ENCODE measurements at regions not wholly inside any gene's neighbourhood (a gene's known extent, or its start where the extent isn't known, plus 50 kb on each side); places are given as distances from the start of the nearest gene placed in this dataset.

DNA sequence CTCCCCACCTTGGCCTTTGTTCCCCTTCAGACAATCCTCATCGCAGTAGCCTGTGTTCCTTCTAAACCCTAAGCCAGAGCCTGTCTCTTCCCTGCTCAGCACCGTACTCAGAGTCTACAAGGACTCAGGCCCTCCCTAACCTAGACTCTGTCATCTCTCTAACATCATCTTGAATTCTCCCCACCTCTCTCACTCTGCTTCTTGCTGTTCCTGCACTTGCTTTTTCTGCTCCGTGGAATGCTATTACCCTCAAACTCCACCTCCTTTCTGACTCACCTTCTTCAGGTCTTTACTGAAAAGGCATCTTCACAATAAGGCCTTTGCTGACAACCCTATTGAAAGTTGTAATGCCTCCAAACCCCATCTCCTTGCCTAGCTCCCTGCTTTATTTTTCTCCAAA is 141.0 kb downstream of the DKK1 start:
- Mint-ChIP-seq H3K9me3 (no peaks in the 10 kb centered on the region; the same call in 1 of the 2 replicates), H3K4me3 (no peak overlapping the region)
- peak; percentile 25 for DNase-seq

GRCh38 chr10:52459097-52459496 is 145.0 kb downstream of the DKK1 start:
- H3K4me1 Mint-ChIP-seq (ENCODE audit: low read depth): peaks cover 51% of the 10 kb centered on the region
- TF ChIP-seq, protein P1, sequence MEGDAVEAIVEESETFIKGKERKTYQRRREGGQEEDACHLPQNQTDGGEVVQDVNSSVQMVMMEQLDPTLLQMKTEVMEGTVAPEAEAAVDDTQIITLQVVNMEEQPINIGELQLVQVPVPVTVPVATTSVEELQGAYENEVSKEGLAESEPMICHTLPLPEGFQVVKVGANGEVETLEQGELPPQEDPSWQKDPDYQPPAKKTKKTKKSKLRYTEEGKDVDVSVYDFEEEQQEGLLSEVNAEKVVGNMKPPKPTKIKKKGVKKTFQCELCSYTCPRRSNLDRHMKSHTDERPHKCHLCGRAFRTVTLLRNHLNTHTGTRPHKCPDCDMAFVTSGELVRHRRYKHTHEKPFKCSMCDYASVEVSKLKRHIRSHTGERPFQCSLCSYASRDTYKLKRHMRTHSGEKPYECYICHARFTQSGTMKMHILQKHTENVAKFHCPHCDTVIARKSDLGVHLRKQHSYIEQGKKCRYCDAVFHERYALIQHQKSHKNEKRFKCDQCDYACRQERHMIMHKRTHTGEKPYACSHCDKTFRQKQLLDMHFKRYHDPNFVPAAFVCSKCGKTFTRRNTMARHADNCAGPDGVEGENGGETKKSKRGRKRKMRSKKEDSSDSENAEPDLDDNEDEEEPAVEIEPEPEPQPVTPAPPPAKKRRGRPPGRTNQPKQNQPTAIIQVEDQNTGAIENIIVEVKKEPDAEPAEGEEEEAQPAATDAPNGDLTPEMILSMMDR (IDR thresholded peaks at IDR 0.05): no peak
- no peaks in the 10 kb centered on the region; the same call in 1 of the 2 replicates for H3K9me3 Mint-ChIP-seq
- peaks cover 4% of the 10 kb centered on the region; the same call in 1 of the 2 replicates for H3K36me3 Mint-ChIP-seq (ENCODE audit: low read depth)
- DNase-seq: peak; percentile 28
- no peak overlapping the region for H3K4me3 Mint-ChIP-seq
- no peaks in the 10 kb centered on the region for H3K27me3 Mint-ChIP-seq (ENCODE audit: insufficient read depth)
- peak overlapping the region; percentile 54 for H3K27ac Mint-ChIP-seq

More for the DNA sequence above, 141.0 kb downstream of the DKK1 start:
- peaks cover 4% of the 10 kb centered on the region for H3K36me3 Mint-ChIP-seq (ENCODE audit: low read depth)
- no peak overlapping the region for H3K27ac Mint-ChIP-seq
- TF ChIP-seq, protein P1 (IDR thresholded peaks at IDR 0.05): no peak
- peaks cover 39% of the 10 kb centered on the region for H3K4me1 Mint-ChIP-seq (ENCODE audit: low read depth)
- no peaks in the 10 kb centered on the region for H3K27me3 Mint-ChIP-seq (ENCODE audit: insufficient read depth)

- Mint-ChIP-seq H3K27ac (no peak overlapping the region), H3K36me3 (ENCODE audit: low read depth) (peaks cover 8% of the 10 kb centered on the region), H3K9me3 (no peaks in the 10 kb centered on the region), H3K4me3 (no peak overlapping the region), H3K27me3 (ENCODE audit: insufficient read depth) (no peaks in the 10 kb centered on the region), H3K4me1 (ENCODE audit: low read depth) (peaks cover 72% of the 10 kb centered on the region)
- no peak for DNase-seq
- TF ChIP-seq, protein P1 (IDR thresholded peaks at IDR 0.05): no peak
These were observed 149.7 kb downstream of the DKK1 start for GRCh38 chr10:52463826-52464225.

GRCh38 chr10:52464368-52465124 is 150.5 kb downstream of the DKK1 start:
- H3K4me3 Mint-ChIP-seq: no peak overlapping the region
- no peaks in the 10 kb centered on the region for H3K27me3 Mint-ChIP-seq (ENCODE audit: insufficient read depth)
- no peak for DNase-seq
- TF ChIP-seq, protein P1 (IDR thresholded peaks at IDR 0.05): no peak
- H3K4me1 Mint-ChIP-seq (ENCODE audit: low read depth): peaks cover 65% of the 10 kb centered on the region
- H3K27ac Mint-ChIP-seq: no peak overlapping the region
- no peaks in the 10 kb centered on the region for H3K9me3 Mint-ChIP-seq
- peaks cover 8% of the 10 kb centered on the region for H3K36me3 Mint-ChIP-seq (ENCODE audit: low read depth)

- H3K27ac Mint-ChIP-seq: no peak overlapping the region
- peaks cover 59% of the 10 kb centered on the region for H3K4me1 Mint-ChIP-seq (ENCODE audit: low read depth)
- H3K36me3 Mint-ChIP-seq (ENCODE audit: low read depth): peaks cover 8% of the 10 kb centered on the region
- TF ChIP-seq, protein P1 (IDR thresholded peaks at IDR 0.05): no peak
- H3K9me3 Mint-ChIP-seq: no peaks in the 10 kb centered on the region
- no peaks in the 10 kb centered on the region for H3K27me3 Mint-ChIP-seq (ENCODE audit: insufficient read depth)
- no peak overlapping the region for H3K4me3 Mint-ChIP-seq
- DNase-seq: no peak
These were observed 151.1 kb downstream of the DKK1 start for GRCh38 chr10:52465202-52465601.
